ENCODE measurements at regions not wholly inside any gene's neighbourhood (a gene's known extent, or its start where the extent isn't known, plus 50 kb on each side); places are given as distances from the start of the nearest gene placed in this dataset.

DNA sequence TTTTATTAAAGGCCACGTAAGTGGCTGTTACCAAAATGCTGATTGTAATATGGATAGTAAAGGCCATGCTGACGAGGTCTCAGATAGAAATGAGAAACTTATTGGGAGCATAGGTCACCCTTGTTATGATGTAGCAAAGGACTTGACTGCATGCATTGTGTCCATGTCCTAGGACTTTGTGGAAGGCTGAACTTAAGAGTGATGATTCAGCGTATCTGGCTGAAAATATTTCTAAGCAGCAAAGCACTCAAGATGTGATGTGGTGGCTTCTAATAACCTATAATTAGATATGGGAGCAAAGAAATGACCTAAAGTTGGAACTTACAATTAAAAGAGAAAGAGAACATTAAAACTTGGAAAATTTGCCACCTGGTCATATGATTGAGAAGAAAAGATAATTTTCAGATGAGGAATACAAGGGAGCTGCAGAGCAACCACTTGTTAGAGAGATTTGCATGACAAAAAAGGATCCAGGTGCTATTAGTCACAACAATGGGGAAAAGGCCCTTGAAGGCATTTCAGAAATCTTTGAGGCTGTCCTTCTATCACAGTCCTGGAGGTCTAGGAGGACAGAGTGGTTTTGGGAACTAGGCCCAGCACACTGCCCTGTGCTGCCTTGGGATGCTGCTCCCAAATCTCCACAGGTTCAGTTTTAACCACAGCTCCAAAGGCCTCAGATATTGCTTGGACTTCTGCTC, 793.7 kb upstream of the LCORL start:
- Histone ChIP-seq H3K4me1 (ENCODE audit: control insufficient read depth in 1 of 2, insufficient read depth in 2 of 2, low read length in 2 of 2) (no peaks in the 10 kb centered on the region), H3K9ac (ENCODE audit: insufficient read depth, low read length, poor library complexity, severe bottlenecking) (no peak overlapping the region), H2AFZ (ENCODE audit: insufficient read depth, low read depth, low read length, poor library complexity, severe bottlenecking) (no peak overlapping the region), H3K4me3 (replicated peaks in 1 of 3; ENCODE audit: low read depth in 2 of 3, low read length in 3 of 3) (no peak overlapping the region), H4K20me1 (ENCODE audit: insufficient read depth, low read length) (no peaks in the 10 kb centered on the region), H3K27ac (ENCODE audit: low read depth in 1 of 2, low read length in 2 of 2) (no peak overlapping the region), H3K36me3 (replicated peaks in 1 of 2; ENCODE audit: control insufficient read depth in 1 of 2, insufficient read depth in 2 of 2, low read length in 2 of 2) (no peaks in the 10 kb centered on the region), H3K79me2 (ENCODE audit: insufficient read depth, low read length) (no peaks in the 10 kb centered on the region), H3K27me3 (ENCODE audit: control insufficient read depth in 2 of 2, insufficient read depth in 2 of 2, low read length in 2 of 2) (no peaks in the 10 kb centered on the region), H3K9me3 (replicated peaks in 1 of 2; ENCODE audit: control insufficient read depth in 1 of 2, insufficient read depth in 1 of 2, low read length in 2 of 2) (peaks cover 0 to 7% of the 10 kb centered on the region in 2 donors), H3K4me2 (replicated peaks; ENCODE audit: extremely low read depth, low read length, poor library complexity, severe bottlenecking) (no peak overlapping the region)
- peaks cover 0 to 14% (median 0%) of the 10 kb centered on the region in 7 donors for H3K9me3 Mint-ChIP-seq
- 86% methylated on average over 1 of the region's 3 CpGs for WGBS (ENCODE audit: insufficient coverage)
- H3K27ac Mint-ChIP-seq: no peak overlapping the region
- no peaks in the 10 kb centered on the region for H3K27me3 Mint-ChIP-seq (ENCODE audit: low read depth in 3 of 3)
- H3K4me3 Mint-ChIP-seq: no peak overlapping the region
- no peaks in the 10 kb centered on the region for H3K36me3 Mint-ChIP-seq
- TF ChIP-seq, protein P1, sequence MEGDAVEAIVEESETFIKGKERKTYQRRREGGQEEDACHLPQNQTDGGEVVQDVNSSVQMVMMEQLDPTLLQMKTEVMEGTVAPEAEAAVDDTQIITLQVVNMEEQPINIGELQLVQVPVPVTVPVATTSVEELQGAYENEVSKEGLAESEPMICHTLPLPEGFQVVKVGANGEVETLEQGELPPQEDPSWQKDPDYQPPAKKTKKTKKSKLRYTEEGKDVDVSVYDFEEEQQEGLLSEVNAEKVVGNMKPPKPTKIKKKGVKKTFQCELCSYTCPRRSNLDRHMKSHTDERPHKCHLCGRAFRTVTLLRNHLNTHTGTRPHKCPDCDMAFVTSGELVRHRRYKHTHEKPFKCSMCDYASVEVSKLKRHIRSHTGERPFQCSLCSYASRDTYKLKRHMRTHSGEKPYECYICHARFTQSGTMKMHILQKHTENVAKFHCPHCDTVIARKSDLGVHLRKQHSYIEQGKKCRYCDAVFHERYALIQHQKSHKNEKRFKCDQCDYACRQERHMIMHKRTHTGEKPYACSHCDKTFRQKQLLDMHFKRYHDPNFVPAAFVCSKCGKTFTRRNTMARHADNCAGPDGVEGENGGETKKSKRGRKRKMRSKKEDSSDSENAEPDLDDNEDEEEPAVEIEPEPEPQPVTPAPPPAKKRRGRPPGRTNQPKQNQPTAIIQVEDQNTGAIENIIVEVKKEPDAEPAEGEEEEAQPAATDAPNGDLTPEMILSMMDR (IDR thresholded peaks at IDR 0.05): no peak
- intact Hi-C loops (cut with micrococcal nuclease): no loop called here
- H3K4me1 Mint-ChIP-seq: no peaks in the 10 kb centered on the region
- no peak for DNase-seq

DNA sequence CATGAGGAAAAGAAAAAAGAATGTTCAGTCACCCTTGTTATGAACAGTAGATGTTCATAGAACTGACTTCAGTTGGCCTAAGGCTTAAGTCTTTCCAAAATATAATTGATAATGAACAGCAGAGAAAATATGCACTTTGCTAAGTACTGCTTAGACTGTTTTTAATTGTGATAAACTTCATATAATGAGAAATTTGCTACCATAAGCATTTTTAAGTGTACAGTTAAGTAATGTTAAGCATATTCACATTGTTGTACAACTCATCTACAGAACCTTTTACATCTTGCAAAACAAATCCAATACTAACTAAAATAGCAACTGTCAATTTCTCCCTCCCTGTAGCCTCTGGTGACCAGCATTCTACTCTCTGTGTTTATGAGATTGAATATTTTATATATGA, 792.2 kb upstream of the LCORL start:
- H3K79me2 ChIP-seq (ENCODE audit: insufficient read depth, low read length): no peaks in the 10 kb centered on the region
- intact Hi-C loops (cut with micrococcal nuclease): no loop called here
- Mint-ChIP-seq H3K4me1 (no peaks in the 10 kb centered on the region), H3K36me3 (no peaks in the 10 kb centered on the region), H3K4me3 (no peak overlapping the region), H3K9me3 (peaks cover 0 to 18% (median 2%) of the 10 kb centered on the region in 7 donors), H3K27ac (no peak overlapping the region), H3K27me3 (ENCODE audit: low read depth in 3 of 3) (no peaks in the 10 kb centered on the region)
- no peak overlapping the region for H2AFZ ChIP-seq (ENCODE audit: insufficient read depth, low read depth, low read length, poor library complexity, severe bottlenecking)
- H3K27me3 ChIP-seq (ENCODE audit: control insufficient read depth in 2 of 2, insufficient read depth in 2 of 2, low read length in 2 of 2): no peaks in the 10 kb centered on the region
- H3K9ac ChIP-seq (ENCODE audit: insufficient read depth, low read length, poor library complexity, severe bottlenecking): no peak overlapping the region
- H3K9me3 ChIP-seq (replicated peaks in 1 of 2; ENCODE audit: control insufficient read depth in 1 of 2, insufficient read depth in 1 of 2, low read length in 2 of 2): peaks cover 0 to 10% of the 10 kb centered on the region in 2 donors
- no peaks in the 10 kb centered on the region for H3K4me1 ChIP-seq (ENCODE audit: control insufficient read depth in 1 of 2, insufficient read depth in 2 of 2, low read length in 2 of 2)
- H3K36me3 ChIP-seq (replicated peaks in 1 of 2; ENCODE audit: control insufficient read depth in 1 of 2, insufficient read depth in 2 of 2, low read length in 2 of 2): no peaks in the 10 kb centered on the region
- TF ChIP-seq, protein P1 (IDR thresholded peaks at IDR 0.05): no peak
- no peak overlapping the region for H3K27ac ChIP-seq (ENCODE audit: low read depth in 1 of 2, low read length in 2 of 2)
- no peak overlapping the region for H3K4me3 ChIP-seq (replicated peaks in 1 of 3; ENCODE audit: low read depth in 2 of 3, low read length in 3 of 3)
- no peaks in the 10 kb centered on the region for H4K20me1 ChIP-seq (ENCODE audit: insufficient read depth, low read length)
- no peak for DNase-seq
- H3K4me2 ChIP-seq (replicated peaks; ENCODE audit: extremely low read depth, low read length, poor library complexity, severe bottlenecking): no peak overlapping the region
